ENCODE measurements at regions not wholly inside any gene's neighbourhood (a gene's known extent, or its start where the extent isn't known, plus 50 kb on each side); places are given as distances from the start of the nearest gene placed in this dataset.

DNA sequence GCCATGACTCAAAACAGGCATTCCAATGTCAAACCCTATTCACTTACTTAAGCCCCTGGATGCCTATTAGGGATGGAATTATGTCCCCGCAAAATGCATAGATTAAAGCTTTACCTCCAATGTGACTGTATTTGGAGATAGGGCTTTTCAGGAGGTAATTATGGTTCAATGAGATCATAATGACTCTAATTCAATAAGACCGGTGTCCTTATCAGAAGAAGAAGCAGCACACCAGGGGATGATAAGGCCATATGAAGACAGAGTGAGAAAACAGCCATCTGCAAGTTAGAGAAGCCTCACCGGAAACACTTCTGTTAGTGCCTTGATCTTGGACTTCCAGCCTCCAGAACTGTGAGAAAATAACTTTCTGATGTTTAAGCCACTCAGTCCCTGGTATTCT lies 1131.8 kb upstream of the TMPRSS15 start:
- Histone ChIP-seq H3K9ac (replicated peaks; ENCODE audit: extremely low read depth, insufficient read depth, low read length) (no peak overlapping the region), H3K9me3 (replicated peaks; ENCODE audit: control insufficient read depth, insufficient read depth, low read length) (no peaks in the 10 kb centered on the region), H3K36me3 (ENCODE audit: control insufficient read depth in 2 of 2, extremely low read depth in 1 of 2, insufficient read depth in 2 of 2, low read length in 2 of 2) (no peaks in the 10 kb centered on the region), H3K4me1 (ENCODE audit: control insufficient read depth, extremely low read depth, insufficient read depth, low read length) (no peaks in the 10 kb centered on the region), H4K20me1 (replicated peaks; ENCODE audit: control insufficient read depth, extremely low read depth, insufficient read depth, low read length) (no peaks in the 10 kb centered on the region), H3K27ac (ENCODE audit: insufficient read depth, low read depth, low read length) (no peak overlapping the region), H3K27me3 (ENCODE audit: control insufficient read depth in 2 of 2, insufficient read depth in 2 of 2, low read length in 2 of 2) (no peaks in the 10 kb centered on the region), H3K9me1 (replicated peaks; ENCODE audit: control insufficient read depth, extremely low read depth, insufficient read depth, low read length) (no peaks in the 10 kb centered on the region), H3K4me2 (ENCODE audit: insufficient read depth, low read length) (no peak overlapping the region), H3K4me3 (replicated peaks in 1 of 3; ENCODE audit: insufficient read depth in 1 of 3, low read depth in 1 of 3, low read length in 3 of 3) (no peak overlapping the region), H2AFZ (ENCODE audit: low read depth, low read length) (no peak overlapping the region), H3K79me2 (ENCODE audit: control insufficient read depth, insufficient read depth, low read length) (no peaks in the 10 kb centered on the region)
- intact Hi-C loops (cut with micrococcal nuclease), result no loop called here
- no TSS peak for BruUV-seq (replicated peaks)
- no peak for TF ChIP-seq FOS (IDR thresholded peaks at IDR 0.05; ENCODE audit: borderline replicate concordance, insufficient read depth, low read length)
- TF ChIP-seq, protein P1, sequence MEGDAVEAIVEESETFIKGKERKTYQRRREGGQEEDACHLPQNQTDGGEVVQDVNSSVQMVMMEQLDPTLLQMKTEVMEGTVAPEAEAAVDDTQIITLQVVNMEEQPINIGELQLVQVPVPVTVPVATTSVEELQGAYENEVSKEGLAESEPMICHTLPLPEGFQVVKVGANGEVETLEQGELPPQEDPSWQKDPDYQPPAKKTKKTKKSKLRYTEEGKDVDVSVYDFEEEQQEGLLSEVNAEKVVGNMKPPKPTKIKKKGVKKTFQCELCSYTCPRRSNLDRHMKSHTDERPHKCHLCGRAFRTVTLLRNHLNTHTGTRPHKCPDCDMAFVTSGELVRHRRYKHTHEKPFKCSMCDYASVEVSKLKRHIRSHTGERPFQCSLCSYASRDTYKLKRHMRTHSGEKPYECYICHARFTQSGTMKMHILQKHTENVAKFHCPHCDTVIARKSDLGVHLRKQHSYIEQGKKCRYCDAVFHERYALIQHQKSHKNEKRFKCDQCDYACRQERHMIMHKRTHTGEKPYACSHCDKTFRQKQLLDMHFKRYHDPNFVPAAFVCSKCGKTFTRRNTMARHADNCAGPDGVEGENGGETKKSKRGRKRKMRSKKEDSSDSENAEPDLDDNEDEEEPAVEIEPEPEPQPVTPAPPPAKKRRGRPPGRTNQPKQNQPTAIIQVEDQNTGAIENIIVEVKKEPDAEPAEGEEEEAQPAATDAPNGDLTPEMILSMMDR (IDR thresholded peaks at IDR 0.05; ENCODE audit: extremely low read depth in 1 of 2, insufficient read depth in 1 of 2, low read depth in 1 of 2, low read length in 2 of 2), result no peak
- FAIRE-seq (no peak), DNase-seq (ENCODE audit: low read depth, low spot score) (no peak)
- CTCF ChIA-PET, result no interaction called here
- POLR2A ChIA-PET, result no interaction called here
- dilution Hi-C loops (cut with MboI; ENCODE audit: extremely low pct_ligation_motif_present, low sequenced_read_pairs), result no loop called here

DNA sequence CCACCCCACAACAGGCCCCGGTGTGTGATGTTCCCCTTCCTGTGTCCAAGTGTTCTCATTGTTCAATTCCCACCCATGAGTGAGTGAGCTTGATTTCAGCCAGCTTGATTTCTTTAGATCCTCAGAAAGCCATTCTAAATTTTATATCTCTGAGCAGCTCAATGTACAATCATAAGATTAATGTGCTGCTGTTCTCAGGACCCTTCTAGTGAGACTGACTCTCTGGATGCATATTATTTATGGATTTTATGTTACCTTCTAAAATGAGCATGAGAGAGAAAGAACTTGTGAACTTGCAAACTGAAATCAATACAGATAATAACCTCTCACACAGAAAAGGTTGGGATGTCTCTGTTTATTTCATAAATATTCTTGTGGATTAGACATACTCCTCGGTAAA lies 1133.5 kb upstream of the TMPRSS15 start:
- Histone ChIP-seq H4K20me1 (replicated peaks; ENCODE audit: control insufficient read depth, extremely low read depth, insufficient read depth, low read length) (no peaks in the 10 kb centered on the region), H3K27ac (ENCODE audit: insufficient read depth, low read depth, low read length) (no peak overlapping the region), H3K9me3 (replicated peaks; ENCODE audit: control insufficient read depth, insufficient read depth, low read length) (no peaks in the 10 kb centered on the region), H3K4me1 (ENCODE audit: control insufficient read depth, extremely low read depth, insufficient read depth, low read length) (no peaks in the 10 kb centered on the region), H3K4me2 (ENCODE audit: insufficient read depth, low read length) (no peak overlapping the region), H3K27me3 (ENCODE audit: control insufficient read depth in 2 of 2, insufficient read depth in 2 of 2, low read length in 2 of 2) (no peaks in the 10 kb centered on the region), H3K79me2 (ENCODE audit: control insufficient read depth, insufficient read depth, low read length) (no peaks in the 10 kb centered on the region), H3K4me3 (replicated peaks in 1 of 3; ENCODE audit: insufficient read depth in 1 of 3, low read depth in 1 of 3, low read length in 3 of 3) (no peak overlapping the region), H3K9ac (replicated peaks; ENCODE audit: extremely low read depth, insufficient read depth, low read length) (no peak overlapping the region), H3K36me3 (ENCODE audit: control insufficient read depth in 2 of 2, extremely low read depth in 1 of 2, insufficient read depth in 2 of 2, low read length in 2 of 2) (no peaks in the 10 kb centered on the region), H2AFZ (ENCODE audit: low read depth, low read length) (no peak overlapping the region), H3K9me1 (replicated peaks; ENCODE audit: control insufficient read depth, extremely low read depth, insufficient read depth, low read length) (no peaks in the 10 kb centered on the region)
- BruUV-seq (replicated peaks), result no TSS peak
- intact Hi-C loops (cut with micrococcal nuclease), result no loop called here
- no peak for TF ChIP-seq EZH2 (IDR thresholded peaks at IDR 0.05; ENCODE audit: borderline replicate concordance, low read depth, low read length, severe bottlenecking)
- CTCF ChIA-PET, result no interaction called here
- POLR2A ChIA-PET, result no interaction called here
- no peak for DNase-seq (ENCODE audit: low read depth, low spot score)
- dilution Hi-C loops (cut with MboI; ENCODE audit: extremely low pct_ligation_motif_present, low sequenced_read_pairs), result no loop called here
- no peak for FAIRE-seq

All from endothelial cell of umbilical vein (primary cell).